GM23338 (cell line): ENCODE measurements at regions not wholly inside any gene's neighbourhood (a gene's known extent, or its start where the extent isn't known, plus 50 kb on each side); places are given as distances from the start of the nearest gene placed in this dataset.

Experiments used
- ATAC-seq: fragments of 200-7000 bp; cut with Tn5 transposase; 3 replicates; pipeline ENCODE4 v1.9.1; 2020
- DNase-seq: peaks from one replicate; pipeline ENCODE4 v3.0.0-alpha.2; 2015; ENCODE audit warnings: low spot score
- H2AFZ ChIP-seq: fragments of 200-600 bp; sonication (generic); 2 replicates; pipeline ENCODE4 v1.8.0; 2016; ENCODE audit warnings: antibody characterized with exemption, mild to moderate bottlenecking, moderate library complexity
- H3F3A ChIP-seq: fragments of 200-600 bp; sonication (generic); replicated peaks from 2 replicates; pipeline ENCODE4 v1.8.0; 2017; ENCODE audit warnings: antibody characterized with exemption, mixed run types, low read depth
- H3K27ac ChIP-seq: fragments of 200-600 bp; sonication (generic); 2 replicates; pipeline ENCODE4 v1.6.1; 2016; ENCODE audit warnings: low read depth
- H3K27me3 ChIP-seq: fragments of 200-600 bp; sonication (generic); 2 replicates; pipeline ENCODE4 v1.8.0; 2016; ENCODE audit warnings: mild to moderate bottlenecking, mixed run types, moderate library complexity; ENCODE audit not compliant: insufficient read depth
- H3K36me3 ChIP-seq: fragments of 200-600 bp; sonication (generic); 2 replicates; pipeline ENCODE4 v1.8.0; 2016; ENCODE audit warnings: mild to moderate bottlenecking; ENCODE audit not compliant: insufficient read depth
- H3K4me1 ChIP-seq: fragments of 200-600 bp; sonication (generic); 2 replicates; pipeline ENCODE4 v1.8.0; 2016; ENCODE audit warnings: mild to moderate bottlenecking, moderate library complexity; ENCODE audit not compliant: insufficient read depth
- H3K4me2 ChIP-seq: fragments of 200-600 bp; sonication (generic); 2 replicates; pipeline ENCODE4 v1.7.1; 2017; ENCODE audit warnings: mixed run types
- H3K4me3 ChIP-seq: fragments of 200-600 bp; sonication (generic); 2 replicates; pipeline ENCODE4 v1.6.1; 2016; ENCODE audit warnings: mixed run types
- H3K79me2 ChIP-seq: fragments of 200-600 bp; sonication (generic); replicated peaks from 2 replicates; pipeline ENCODE4 v1.8.0; 2017; ENCODE audit warnings: mild to moderate bottlenecking; ENCODE audit not compliant: insufficient read depth
- H3K9me2 ChIP-seq: fragments of 200-600 bp; sonication (generic); 2 replicates; pipeline ENCODE4 v1.8.0; 2017; ENCODE audit not compliant: insufficient read depth
- H4K20me1 ChIP-seq: fragments of 200-600 bp; sonication (generic); replicated peaks from 2 replicates; pipeline ENCODE4 v1.8.0; 2017; ENCODE audit warnings: mild to moderate bottlenecking; ENCODE audit not compliant: insufficient read depth
- H3K27ac Mint-ChIP-seq: 2 replicates; pipeline ENCODE4 v1.8.0; 2020; ENCODE audit warnings: inconsistent platforms, mild to moderate bottlenecking, moderate library complexity, mixed read lengths
- H3K27me3 Mint-ChIP-seq: 3 replicates; pipeline ENCODE4 v1.8.0; 2022; ENCODE audit warnings: low read depth, mild to moderate bottlenecking, moderate library complexity, mixed read lengths, inconsistent platforms; ENCODE audit not compliant: insufficient read depth, poor library complexity
- H3K36me3 Mint-ChIP-seq: 3 replicates; pipeline ENCODE4 v1.8.0; 2021; ENCODE audit warnings: low read depth, mild to moderate bottlenecking, inconsistent platforms, moderate library complexity, mixed read lengths
- H3K4me1 Mint-ChIP-seq: 3 replicates; pipeline ENCODE4 v1.8.0; 2020; ENCODE audit warnings: mild to moderate bottlenecking, inconsistent platforms, mixed read lengths
- H3K4me3 Mint-ChIP-seq: 3 replicates; pipeline ENCODE4 v1.8.0; 2021; ENCODE audit warnings: moderate library complexity, mild to moderate bottlenecking, inconsistent platforms, mixed read lengths
- H3K9me3 Mint-ChIP-seq: 3 replicates; pipeline ENCODE4 v1.8.0; 2020; ENCODE audit warnings: moderate library complexity, mild to moderate bottlenecking, inconsistent platforms, mixed read lengths
- CREB1 ChIP-seq: fragments of 250-450 bp; sonication (Bioruptor Pico); IDR thresholded peaks from 2 replicates; pipeline ENCODE4 v1.5.0; 2020; ENCODE audit warnings: low read depth, mild to moderate bottlenecking, moderate library complexity
- CTCF ChIP-seq, 2 experiments: fragments of 200-600 bp in 1 of 2; sonication (generic) in 1 of 2; conservative IDR thresholded peaks; 2 replicates each; pipeline versions ENCODE4 v1.5.1 to v1.6.1; 2016 to 2017; ENCODE audit warnings: antibody characterized with exemption in 2 of 2, low read depth in 2 of 2, mild to moderate bottlenecking in 2 of 2, moderate library complexity in 1 of 2
- ETS1 ChIP-seq: IDR thresholded peaks from 2 replicates; pipeline ENCODE4 v1.6.1; 2016; ENCODE audit warnings: antibody characterized with exemption
- EZH2 ChIP-seq: fragments of 200-600 bp; sonication (generic); IDR thresholded peaks from one replicate; pipeline ENCODE4 v1.8.0; 2017; ENCODE audit warnings: antibody characterized with exemption, mild to moderate bottlenecking, low read depth; ENCODE audit not compliant: unreplicated experiment
- NANOG ChIP-seq: IDR thresholded peaks from 2 replicates; pipeline ENCODE4 v1.6.1; 2016; ENCODE audit warnings: antibody characterized with exemption, borderline replicate concordance
- POLR2AphosphoS5 ChIP-seq: IDR thresholded peaks from 2 replicates; pipeline ENCODE4 v1.6.1; 2016; ENCODE audit warnings: antibody characterized with exemption, low read depth
- ZNF114 ChIP-seq: fragments of 250-450 bp; sonication (Bioruptor Pico); IDR thresholded peaks from 2 replicates; pipeline ENCODE4 v1.5.0; 2020; ENCODE audit warnings: mild to moderate bottlenecking, moderate library complexity
- ZNF462 ChIP-seq: fragments of 250-450 bp; sonication (Bioruptor Pico); IDR thresholded peaks from 2 replicates; pipeline ENCODE4 v1.5.0; 2020; ENCODE audit warnings: mild to moderate bottlenecking, moderate library complexity

GRCh38 chr4:180784940-180785339, 1458.3 kb upstream of the TENM3 start:
- no peak for DNase-seq
- no peaks in the 10 kb centered on the region; the same call in 2 of the 3 replicates for H3K36me3 Mint-ChIP-seq
- Histone ChIP-seq H3K9me2 (no peaks in the 10 kb centered on the region), H3K36me3 (no peaks in the 10 kb centered on the region), H3K4me2 (no peak overlapping the region), H3K27ac (no peak overlapping the region), H2AFZ (peak overlapping the region; percentile 83; the same call in 1 of the 2 replicates), H3K4me1 (no peaks in the 10 kb centered on the region), H3K79me2 (no peaks in the 10 kb centered on the region), H3K4me3 (no peak overlapping the region), H3K27me3 (no peaks in the 10 kb centered on the region), H4K20me1 (no peaks in the 10 kb centered on the region), H3F3A (no peaks in the 10 kb centered on the region)
- peaks cover 22% of the 10 kb centered on the region for H3K4me1 Mint-ChIP-seq
- no peak overlapping the region for H3K4me3 Mint-ChIP-seq
- peak; percentile 58; the same call in 2 of the 3 replicates for ATAC-seq
- no peak overlapping the region for H3K27ac Mint-ChIP-seq
- H3K9me3 Mint-ChIP-seq = no peaks in the 10 kb centered on the region
- TF ChIP-seq CTCF (conservative IDR thresholded peaks at IDR 0.05; ENCODE audit: low read depth in 2 of 2) (no peak), CREB1 (CRISPR knock-in tag) (no peak), EZH2 (no peak), ETS1 (no peak), ZNF114 (no peak)
- no peaks in the 10 kb centered on the region for H3K27me3 Mint-ChIP-seq

- no peaks in the 10 kb centered on the region for H3K27me3 Mint-ChIP-seq
- H3K36me3 Mint-ChIP-seq = no peaks in the 10 kb centered on the region; the same call in 2 of the 3 replicates
- H3K36me3 ChIP-seq = no peaks in the 10 kb centered on the region
- no peaks in the 10 kb centered on the region for H3F3A ChIP-seq
- H4K20me1 ChIP-seq = no peaks in the 10 kb centered on the region
- H3K9me2 ChIP-seq = no peaks in the 10 kb centered on the region
- no peak for DNase-seq
- no peak overlapping the region for H3K4me3 Mint-ChIP-seq
- no peaks in the 10 kb centered on the region for H3K27me3 ChIP-seq
- TF ChIP-seq POLR2AphosphoS5 (no peak), NANOG (no peak)
- no peak overlapping the region for H3K27ac ChIP-seq
- no peak overlapping the region for H3K4me2 ChIP-seq
- H3K27ac Mint-ChIP-seq = no peak overlapping the region; the same call in 1 of the 2 replicates
- H3K9me3 Mint-ChIP-seq = no peaks in the 10 kb centered on the region
- no peaks in the 10 kb centered on the region for H3K79me2 ChIP-seq
- H3K4me1 Mint-ChIP-seq = peaks cover 30% of the 10 kb centered on the region
- H3K4me1 ChIP-seq = peaks cover 13% of the 10 kb centered on the region
- no peak for ATAC-seq
- no peak overlapping the region for H2AFZ ChIP-seq
- H3K4me3 ChIP-seq = no peak overlapping the region
Observed at GRCh38 chr4:180788729-180789128, 1454.5 kb upstream of the TENM3 start.

GRCh38 chr4:180789929-180790328, 1453.3 kb upstream of the TENM3 start:
- no peak overlapping the region for H3K27ac Mint-ChIP-seq
- Histone ChIP-seq H3K79me2 (no peaks in the 10 kb centered on the region), H3K4me2 (no peak overlapping the region), H3K9me2 (no peaks in the 10 kb centered on the region), H3K4me3 (no peak overlapping the region), H4K20me1 (no peaks in the 10 kb centered on the region), H3K4me1 (peaks cover 13% of the 10 kb centered on the region), H3F3A (no peaks in the 10 kb centered on the region), H2AFZ (no peak overlapping the region), H3K27me3 (no peaks in the 10 kb centered on the region), H3K27ac (no peak overlapping the region), H3K36me3 (no peaks in the 10 kb centered on the region)
- DNase-seq (no peak), ATAC-seq (no peak)
- H3K9me3 Mint-ChIP-seq = no peaks in the 10 kb centered on the region
- H3K4me3 Mint-ChIP-seq = no peak overlapping the region
- peaks cover 32% of the 10 kb centered on the region for H3K4me1 Mint-ChIP-seq
- TF ChIP-seq ZNF462 (CRISPR knock-in tag) = no peak
- H3K27me3 Mint-ChIP-seq = no peaks in the 10 kb centered on the region
- no peaks in the 10 kb centered on the region; the same call in 2 of the 3 replicates for H3K36me3 Mint-ChIP-seq
